T-helper 22 cell (primary cell): ENCODE measurements at regions not wholly inside any gene's neighbourhood (a gene's known extent, or its start where the extent isn't known, plus 50 kb on each side); places are given as distances from the start of the nearest gene placed in this dataset.

Experiments used
- DNase-seq: peaks from one replicate; pipeline ENCODE4 v3.0.0-alpha.2; 2020; ENCODE audit warnings: low read depth

DNA sequence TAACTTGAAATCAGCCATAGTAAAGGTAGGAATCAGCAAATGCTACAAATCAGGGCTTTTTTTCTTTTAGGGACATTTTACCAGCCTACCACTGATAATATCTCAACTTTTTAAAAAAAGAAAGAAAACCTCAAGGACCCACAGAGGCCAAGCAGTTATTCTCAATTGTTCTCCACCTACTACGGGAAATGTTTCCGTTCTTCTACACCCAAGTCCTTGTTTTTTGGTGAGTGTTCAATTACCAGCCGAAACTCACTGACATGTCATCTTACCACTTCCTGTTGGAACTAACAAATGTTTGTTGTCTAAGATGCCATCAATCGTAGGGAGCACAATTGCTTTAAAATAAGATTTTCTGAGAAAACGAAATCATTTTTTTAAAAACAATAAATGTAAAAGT lies 50.2 kb upstream of the CDK1 start:
- DNase-seq = peak; percentile 18

DNA sequence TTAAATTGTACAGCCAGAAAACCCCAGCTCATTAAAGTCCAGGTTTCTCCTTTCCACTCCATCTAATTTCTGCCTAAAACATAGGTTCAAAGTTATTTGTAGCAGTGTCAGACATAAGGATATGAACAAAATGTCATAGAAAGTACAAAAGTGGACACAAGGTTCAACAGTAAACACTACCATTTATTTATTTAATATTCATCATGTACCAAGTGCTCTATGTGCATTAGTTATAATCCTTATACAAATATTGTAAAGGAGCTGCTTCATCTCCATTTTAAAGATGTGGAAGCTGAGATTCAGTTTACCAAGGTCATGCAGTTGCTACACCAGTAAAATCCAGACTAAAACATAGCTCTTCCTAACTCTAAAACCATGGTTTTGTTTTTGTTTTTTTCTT lies 52.0 kb upstream of the CDK1 start:
- no peak for DNase-seq

DNA sequence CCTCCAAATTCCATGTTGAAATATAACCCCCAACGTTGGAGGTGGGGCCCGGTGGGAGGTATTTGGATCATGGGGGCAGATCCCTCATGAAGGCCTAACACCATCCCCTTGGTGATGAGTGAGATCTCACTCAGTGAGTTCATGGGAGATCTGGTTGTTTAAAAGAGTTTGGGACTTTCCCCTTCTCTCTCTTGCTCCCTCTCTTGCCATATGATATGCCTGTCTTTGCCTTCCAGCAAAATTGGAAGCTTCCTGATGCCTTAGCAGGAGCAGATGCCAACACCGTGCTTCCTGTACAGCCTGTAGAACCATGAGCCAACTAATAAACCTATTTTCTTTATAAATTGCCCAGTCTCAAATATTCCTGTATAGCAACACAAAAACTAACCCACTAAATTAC lies 55.7 kb upstream of the CDK1 start:
- no peak for DNase-seq

DNA sequence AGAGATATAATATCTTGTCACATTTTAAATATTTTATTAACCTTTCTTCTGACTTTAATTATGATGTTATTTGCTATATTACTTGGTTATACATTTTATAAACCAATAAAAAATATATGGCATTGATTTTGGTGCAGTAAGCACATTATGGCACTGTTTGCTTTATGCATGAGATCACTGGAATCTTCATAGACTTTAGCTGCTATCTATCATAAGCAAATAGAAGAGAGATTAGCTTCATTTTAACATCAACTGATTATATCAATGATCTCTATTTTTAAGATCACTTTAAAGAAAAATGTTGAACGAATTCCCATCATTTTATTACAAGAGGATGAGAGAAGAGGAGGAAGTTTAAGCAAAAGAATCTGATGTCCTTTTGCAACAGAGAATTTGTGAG lies 58.6 kb upstream of the CDK1 start:
- DNase-seq = no peak

DNA sequence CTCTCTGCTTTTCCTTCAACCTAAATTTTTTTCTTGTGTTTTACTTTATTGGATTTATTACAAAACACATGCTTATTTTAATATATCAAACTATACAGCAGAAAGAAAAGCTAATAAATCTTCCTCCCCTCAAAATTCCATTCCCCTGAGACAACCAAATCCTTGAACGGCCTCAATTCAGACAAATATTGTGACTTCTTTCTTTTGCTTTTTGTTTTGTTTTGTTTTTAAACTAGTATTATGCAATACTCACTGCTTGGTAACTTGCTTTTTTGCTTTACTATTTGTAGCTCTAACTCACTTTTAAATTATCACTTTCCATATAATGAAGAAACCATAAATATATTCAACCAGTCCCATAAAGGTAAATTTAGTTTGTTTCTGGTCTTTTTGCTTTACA lies 59.4 kb upstream of the CDK1 start:
- DNase-seq = no peak

DNA sequence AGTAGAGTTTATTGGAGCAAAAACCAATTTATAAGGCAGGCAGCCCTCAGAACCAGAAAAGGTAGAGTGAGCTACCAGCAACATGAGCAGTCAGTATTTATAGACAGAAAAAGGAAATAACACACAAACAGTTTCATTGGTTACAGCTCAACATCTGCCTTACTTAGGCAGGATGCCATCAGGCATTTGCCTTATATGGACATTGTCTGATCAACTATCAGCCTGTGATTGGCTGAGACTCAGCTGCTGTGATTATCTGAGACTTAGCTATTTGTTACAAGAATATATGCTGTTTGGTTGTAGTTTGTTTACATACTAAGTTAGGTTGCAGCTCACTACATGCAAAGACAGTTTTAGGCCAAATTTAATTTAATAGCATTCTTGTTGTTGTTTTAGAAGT lies 60.4 kb upstream of the CDK1 start:
- no peak for DNase-seq

DNA sequence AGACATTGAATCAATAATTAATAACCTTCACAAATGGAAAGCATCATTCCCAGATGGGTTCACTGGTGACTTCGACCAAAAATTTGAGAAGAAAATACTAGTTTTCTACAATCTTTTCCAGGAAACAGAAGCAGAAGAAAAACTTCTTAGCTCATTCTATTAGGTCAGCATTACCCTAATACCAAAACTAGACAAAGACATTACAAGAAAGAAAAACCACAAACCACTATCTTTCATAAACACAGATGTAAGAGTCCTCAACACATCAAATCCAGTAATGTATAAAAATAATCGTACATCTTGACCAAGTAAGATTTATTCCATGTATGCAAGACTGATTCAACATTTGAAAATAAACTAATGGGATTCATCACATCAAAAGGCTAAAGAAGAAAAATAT lies 64.0 kb upstream of the CDK1 start:
- no peak for DNase-seq

DNA sequence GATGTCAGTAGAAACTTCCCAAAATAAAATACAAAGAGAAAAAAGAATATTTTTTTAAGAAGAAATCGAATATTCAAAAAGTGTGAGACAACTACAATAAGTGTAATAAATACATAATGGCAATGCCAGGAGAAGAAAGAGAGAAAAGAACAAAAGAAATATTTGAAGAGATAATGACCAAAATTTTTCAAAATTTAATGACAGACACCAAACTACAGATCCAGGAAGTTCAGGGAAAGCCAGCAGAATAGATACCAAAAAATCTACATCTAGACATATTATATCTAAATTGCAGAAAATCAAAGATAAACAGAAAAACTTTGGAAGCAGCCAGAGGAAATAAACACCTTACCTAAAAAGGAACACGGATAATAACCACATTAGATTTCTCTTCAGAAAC lies 66.8 kb upstream of the CDK1 start:
- DNase-seq = no peak

DNA sequence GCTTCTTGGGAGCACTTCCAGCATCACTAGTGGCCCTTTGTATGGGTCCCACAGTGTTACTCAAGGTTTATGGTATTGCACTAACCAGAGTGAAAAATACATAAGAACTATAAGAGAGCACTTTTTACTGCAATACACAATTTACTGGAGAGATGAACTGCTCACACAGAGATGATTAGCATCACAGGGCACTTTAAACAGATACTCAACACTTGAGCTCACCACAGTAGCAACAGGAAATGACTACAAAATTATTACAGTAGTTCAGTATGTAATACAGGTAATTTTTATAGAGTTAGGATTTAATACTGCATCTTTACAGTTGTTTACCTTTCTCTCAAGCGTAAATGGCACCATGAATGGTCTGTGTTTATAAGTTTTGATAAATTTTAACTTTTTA lies 68.2 kb upstream of the CDK1 start:
- no peak for DNase-seq

DNA sequence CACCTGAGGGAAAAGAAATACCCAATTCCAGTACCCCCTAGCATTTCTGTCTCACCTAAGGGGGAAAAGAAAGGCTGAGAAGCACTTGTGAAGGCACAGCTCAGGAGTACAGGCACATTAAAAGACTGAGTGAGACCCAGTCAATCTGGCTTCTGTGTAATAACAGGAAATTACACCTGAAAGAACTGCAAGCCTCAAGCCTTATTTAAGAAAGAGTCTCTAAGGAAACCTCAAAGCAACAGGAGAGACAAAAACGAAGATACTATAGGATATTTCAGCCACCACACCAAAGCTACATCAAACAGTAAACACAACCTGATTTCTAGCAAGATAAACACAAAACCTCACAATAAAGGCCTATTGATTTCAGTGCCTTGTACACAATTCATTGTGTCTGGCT lies 69.6 kb upstream of the CDK1 start:
- DNase-seq = no peak

DNA sequence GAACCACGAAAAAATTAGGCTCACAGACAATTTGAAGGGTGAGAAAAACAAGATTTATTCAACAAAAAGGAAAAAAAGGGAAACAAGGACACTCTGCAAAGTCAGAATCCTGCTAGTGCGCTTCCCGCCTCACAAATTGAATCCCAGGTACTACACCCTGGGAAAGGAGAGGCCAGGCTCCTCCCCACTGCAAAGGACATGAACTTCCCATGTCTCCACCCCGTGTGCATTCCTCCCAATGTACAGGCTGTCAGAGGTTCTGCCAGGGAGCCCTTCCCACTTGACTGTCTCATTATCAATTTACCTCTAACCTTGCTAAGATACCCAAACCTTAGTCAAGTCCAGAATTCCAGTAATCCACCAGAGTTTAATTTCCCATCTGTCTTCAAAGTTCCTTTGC lies 70.4 kb upstream of the CDK1 start:
- no peak for DNase-seq

DNA sequence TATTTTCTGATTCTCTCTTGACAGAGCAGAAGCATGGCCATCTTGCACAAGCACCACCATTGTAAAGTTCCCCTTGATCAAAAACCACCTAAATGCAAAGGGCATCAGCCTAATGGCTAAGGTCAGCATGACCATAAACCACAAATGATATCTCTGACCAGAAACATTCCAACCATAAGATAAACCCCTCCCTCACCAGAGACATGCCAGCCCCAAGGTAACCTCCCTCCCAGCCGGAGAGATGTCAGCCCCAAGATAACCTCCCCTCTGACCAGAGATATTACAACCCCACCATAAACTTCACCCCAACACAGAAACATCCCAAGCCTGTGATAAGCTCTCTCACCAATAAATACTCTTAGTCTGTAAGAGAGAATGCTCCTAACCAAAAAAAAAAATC lies 72.1 kb upstream of the CDK1 start:
- DNase-seq = no peak

DNA sequence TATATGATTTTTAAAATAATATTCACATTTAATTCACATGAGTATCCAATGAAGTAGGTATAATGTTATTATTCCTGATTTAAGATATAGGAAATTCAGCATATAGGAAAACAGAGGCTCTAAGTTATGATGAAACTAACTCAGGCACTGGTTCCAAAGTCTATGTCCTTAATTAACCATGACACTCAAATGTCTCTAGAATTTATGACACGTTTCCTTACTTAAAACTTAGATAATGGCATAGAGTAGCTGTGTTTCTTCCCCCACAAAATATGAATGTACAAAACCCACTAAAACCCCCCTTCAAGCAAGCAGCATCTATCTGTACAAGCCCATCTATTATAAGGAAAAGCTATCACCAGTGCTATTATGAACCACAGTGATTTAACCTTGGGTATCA lies 72.9 kb upstream of the CDK1 start:
- DNase-seq = no peak

DNA sequence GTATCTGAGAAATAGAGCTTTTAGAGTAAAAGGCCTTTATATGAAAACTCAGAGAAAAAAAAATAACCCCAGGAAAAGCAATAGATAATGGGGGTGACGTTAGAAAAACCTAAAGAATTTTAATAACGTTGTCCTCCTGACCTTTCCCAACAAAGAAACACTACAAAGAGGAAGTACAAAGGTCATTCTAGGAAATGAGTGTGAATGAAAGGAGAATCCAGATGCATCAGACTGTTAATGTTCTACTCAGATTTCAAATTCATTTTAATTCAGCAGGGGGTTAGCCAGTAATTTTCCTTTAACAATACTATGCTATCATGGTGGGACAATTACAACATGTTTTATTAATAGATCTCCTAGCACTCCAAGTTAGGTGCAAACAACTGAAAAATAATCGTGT lies 73.8 kb upstream of the CDK1 start:
- DNase-seq = no peak

DNA sequence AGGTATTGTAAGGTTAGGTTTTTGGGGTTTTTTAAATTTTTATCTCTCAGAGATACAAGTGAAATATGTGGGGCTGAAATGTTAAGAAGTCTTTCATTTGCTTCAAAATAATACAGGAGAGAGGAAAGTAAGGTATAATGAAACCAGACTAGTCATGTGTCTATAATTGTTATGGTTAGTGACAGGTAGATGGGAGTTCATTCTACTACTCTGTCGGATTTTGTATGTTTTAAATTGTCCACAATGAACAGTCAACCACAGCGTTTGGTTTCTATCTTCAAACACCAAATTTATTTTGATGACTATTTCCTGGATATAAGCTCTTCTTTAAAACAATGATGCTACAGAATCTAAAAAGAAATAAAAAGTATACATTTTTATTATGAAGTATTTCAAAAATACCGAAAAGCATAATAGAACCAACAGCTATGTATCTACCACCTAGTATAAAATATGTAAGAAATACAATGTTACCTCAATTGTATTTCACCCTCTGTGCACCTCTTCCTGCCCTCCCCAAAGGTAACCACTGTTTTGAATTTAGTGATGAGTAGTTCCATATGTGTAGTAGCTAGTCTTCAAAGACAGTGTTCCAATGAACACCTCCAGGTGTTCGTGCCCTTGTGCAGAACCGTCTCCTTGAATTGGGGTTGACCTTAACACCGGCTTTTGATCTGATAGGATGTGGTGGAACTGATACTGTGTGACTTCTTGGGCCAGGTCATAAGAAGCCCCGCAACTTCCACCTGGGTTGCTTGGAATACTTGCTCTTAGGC lies 74.8 kb upstream of the CDK1 start:
- no peak for DNase-seq

DNA sequence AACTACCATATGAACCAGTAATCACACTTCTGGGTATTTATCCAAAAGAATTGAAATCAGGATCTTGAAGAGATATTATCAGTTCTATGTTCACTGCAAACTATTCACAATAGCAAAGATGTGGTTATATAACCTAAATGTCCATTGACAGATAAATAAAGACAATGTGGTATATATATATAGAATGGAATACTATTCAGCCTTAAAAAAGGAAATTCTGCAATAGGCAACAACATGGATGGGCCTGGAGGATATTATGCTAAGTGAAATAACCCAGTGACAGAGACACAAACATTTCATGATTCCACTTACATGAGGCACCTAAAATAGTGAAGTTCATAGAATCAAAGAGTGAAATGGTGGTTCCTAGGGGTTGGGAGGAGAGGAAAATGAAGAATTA lies 90.6 kb upstream of the CDK1 start:
- DNase-seq = no peak

DNA sequence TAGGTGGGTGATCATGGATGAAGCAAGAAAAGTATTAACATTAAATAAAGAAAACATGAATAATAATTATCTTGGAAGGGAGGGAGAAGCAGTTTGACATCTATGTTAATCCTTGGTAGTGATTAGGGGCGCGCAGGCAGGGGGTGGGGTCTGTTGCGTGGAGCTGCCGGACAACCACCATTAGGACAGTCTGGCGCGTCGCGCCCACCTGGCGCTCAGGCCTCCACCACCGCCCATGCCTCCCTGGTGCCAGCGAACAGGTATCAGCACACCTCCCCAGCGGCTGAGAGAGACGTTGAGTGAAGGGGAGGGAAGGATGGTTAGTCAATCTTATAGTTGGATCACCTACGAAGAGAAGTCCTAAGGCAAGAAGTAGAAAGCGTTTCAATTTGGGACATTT lies 94.2 kb upstream of the CDK1 start:
- DNase-seq = no peak

DNA sequence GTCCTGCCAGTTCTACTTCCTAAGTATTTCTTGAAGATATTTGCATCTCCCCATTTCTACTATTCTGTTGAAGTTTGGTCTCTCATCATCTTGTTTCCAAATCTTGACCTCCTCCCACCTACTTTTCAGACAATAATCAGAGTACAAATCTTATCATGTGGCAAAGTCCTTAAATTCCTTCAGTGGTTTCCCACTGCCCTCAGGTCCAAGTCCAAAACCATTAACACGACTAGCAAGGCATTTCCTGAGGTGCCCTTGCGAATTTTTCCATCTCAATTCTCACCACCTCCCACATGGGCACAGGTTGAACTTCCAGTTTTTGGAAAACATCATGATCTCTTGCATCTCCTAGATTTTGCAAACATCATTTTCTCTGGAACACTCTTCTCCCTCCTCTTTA lies 97.2 kb upstream of the CDK1 start:
- no peak for DNase-seq

DNA sequence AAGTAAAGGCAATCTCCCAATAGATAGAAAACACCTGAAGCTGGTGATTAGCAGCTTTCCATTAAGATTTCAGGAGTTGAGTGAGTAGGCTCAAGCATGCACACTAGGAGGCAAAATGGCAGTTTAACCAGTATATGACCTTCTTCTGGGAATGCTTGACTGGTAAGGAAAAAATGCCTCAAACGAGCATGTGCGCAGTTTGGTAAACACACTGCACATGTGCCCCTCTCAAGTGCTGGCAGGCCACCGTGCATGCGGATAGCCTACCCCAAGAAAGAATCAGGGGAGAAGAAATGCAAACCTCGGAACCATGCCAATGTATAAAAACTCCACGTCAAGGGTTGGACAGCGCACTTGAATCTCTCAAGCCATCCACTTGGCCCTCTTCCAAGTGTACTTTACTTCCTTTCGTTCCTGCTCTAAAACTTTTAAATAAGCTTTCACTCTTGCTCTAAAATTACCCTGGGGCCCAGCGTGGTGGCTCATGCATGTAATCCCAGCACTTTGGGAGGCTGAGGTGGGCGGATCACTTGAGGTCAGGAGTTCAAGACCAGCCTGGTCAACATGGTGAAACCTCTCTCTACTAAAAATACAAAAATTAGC lies 98.8 kb upstream of the CDK1 start:
- no peak for DNase-seq

DNA sequence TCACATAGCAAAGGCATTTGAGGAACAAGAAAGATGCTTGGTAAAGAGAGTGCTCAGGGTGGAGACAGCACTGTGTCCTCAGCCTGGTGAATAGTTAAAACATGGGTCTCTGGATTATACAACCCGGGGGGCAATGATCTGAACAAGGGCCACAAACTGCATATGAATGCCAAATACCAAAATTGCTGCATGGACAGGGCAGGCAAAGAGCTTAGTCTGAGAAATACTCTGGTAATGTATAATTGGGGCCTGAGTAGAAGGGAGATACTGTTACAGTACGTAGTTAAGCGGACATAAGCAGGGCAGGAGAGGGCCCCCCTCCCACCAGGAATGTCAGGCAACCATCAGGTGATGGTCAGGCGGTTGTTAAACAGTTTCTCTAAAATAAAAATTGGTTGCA lies 99.3 kb upstream of the CDK1 start:
- DNase-seq = no peak

DNA sequence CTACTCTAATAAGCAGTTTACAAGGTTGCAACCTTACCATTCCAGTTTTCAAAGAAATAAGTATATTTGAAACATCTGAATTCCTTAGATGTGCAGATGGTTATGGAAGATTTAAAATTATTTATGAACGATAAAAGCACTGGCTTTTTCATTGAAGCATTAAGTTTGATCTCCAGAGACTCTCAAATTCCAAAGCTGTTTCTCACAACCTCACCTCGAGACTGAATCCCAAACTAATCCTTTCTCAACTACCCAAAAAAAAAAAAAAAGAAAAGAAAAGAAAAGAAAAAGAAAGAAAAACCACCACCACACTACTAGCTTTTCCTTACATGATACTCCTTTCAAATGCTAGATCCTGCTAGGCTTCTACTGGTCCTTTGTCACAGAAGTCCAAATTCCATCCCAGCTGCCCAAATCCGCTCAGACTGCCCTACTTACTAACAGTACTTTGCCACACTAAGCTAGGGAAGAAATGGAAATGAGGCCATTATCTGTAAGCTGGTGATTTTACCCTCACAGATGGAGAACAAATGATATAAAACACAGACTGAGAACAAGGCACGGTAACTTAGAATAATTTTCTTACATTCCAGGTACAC lies 100.6 kb upstream of the CDK1 start:
- DNase-seq = no peak

DNA sequence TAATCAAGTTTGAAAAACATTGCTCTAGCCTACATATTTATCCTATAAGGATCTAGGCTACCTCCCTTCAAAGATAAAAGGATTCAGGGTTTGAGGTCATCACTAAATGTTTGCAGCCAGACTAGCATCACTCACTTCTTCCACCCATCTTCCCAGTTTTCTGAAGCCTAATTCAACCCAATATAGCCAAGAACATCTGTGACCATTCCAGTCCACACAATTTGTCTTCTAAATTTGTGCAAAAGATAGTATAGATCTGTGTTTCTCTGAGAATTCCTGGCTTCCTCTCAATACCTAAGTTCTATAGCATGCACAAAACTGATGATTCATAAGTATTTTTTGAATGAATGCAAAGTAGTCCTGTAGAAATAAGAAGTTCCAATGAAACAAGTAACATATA lies 103.0 kb upstream of the CDK1 start:
- DNase-seq = no peak

DNA sequence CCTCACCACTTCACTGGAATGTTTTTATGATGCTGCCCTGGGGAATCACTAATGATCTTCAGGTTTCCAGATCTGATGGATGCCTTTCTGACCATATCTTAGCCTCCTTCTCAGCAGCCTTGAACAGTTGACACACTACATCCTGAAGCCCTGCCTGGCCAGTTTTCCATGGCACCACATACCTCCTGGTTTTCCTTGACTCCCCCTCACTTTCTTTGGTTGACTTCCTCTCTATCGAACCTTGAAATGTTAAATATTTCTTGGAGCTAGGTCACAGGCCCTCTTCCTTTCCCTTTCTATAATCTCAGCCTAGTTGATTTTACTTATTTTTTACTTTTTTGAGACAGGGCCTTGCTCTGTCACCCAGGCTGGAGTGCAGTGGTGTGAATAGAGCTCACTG lies 108.8 kb upstream of the CDK1 start:
- no peak for DNase-seq

DNA sequence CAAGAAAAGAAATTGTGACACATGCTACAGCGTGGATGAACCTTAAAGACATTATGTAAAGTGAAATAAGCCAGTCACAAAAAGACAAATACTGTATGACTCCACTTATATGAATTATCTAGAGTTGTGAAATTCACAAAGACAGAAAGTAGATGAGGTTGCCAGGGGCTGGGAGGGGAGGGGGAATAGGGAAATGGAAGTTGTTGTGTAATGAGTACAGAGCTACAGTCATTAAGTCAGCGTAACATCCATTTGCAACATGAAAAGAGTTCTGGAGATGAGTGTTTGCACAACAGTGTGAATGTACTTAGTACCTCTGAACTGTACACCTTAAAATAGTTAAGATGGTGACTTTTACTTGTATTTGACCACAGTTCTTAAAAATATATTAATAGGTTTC lies 112.1 kb upstream of the CDK1 start:
- DNase-seq = no peak
